SK-N-SH (cell line): ENCODE measurements at regions not wholly inside any gene's neighbourhood (a gene's known extent, or its start where the extent isn't known, plus 50 kb on each side); places are given as distances from the start of the nearest gene placed in this dataset.

Experiments
- CTCF ChIA-PET: fragments of 300-600, 350-600 bp; formaldehyde crosslinking; extraction: SDS; loops from one replicate; lab custom pipeline; 2021; lab: Yijun Ruan, JAX
- POLR2A ChIA-PET: fragments of 350-600 bp; sonication (Branson Sonifier 250); formaldehyde crosslinking; extraction: SDS; loops from one replicate; lab custom pipeline; 2020; ENCODE audit warnings: antibody characterized with exemption, inconsistent platforms; lab: Yijun Ruan, JAX
- DNase-seq: peaks from one replicate; pipeline ENCODE4 v3.0.0; 2012
- H2AFZ ChIP-seq: fragments of 200-600 bp; sonication (generic); 2 replicates; pipeline ENCODE4 v1.8.1; 2016; ENCODE audit warnings: antibody characterized with exemption, mild to moderate bottlenecking, low read depth
- H3F3A ChIP-seq: fragments of 200-600 bp; sonication (generic); replicated peaks from 2 replicates; pipeline ENCODE3; 2016; ENCODE audit warnings: antibody characterized with exemption, mild to moderate bottlenecking; ENCODE audit not compliant: insufficient read depth
- H3K27ac ChIP-seq, 2 experiments: fragments of 200-500 bp in 1 of 2; fragments of 200-600 bp in 1 of 2; sonication (Bioruptor generic) in 1 of 2; sonication (generic), shearing (Covaris generic) in 1 of 2; 2 replicates each; pipeline versions ENCODE4 v1.5.1 to v1.6.1; 2014 to 2016; ENCODE audit warnings: low read depth in 2 of 2, inconsistent platforms in 1 of 2, low read length in 1 of 2, mild to moderate bottlenecking in 1 of 2, mixed read lengths in 1 of 2
- H3K27me3 ChIP-seq: fragments of 200-600 bp; sonication (generic), shearing (Covaris generic); 2 replicates; pipeline ENCODE4 v1.6.1; 2016; ENCODE audit warnings: mixed run types; ENCODE audit not compliant: insufficient read depth
- H3K36me3 ChIP-seq, 2 experiments: fragments of 200-500 bp in 1 of 2; fragments of 200-600 bp in 1 of 2; sonication (Bioruptor generic) in 1 of 2; sonication (generic) in 1 of 2; replicated peaks in 1 of 2; 2 replicates each; pipeline versions ENCODE3 to v1.5.1; 2014 to 2016; ENCODE audit warnings: low read length in 1 of 2, mild to moderate bottlenecking in 1 of 2; ENCODE audit not compliant: insufficient read depth in 2 of 2, control insufficient read depth in 1 of 2
- H3K4me1 ChIP-seq, 2 experiments: fragments of 200-500 bp in 1 of 2; fragments of 200-600 bp in 1 of 2; sonication (Bioruptor generic) in 1 of 2; sonication (generic), shearing (Covaris generic) in 1 of 2; 2 replicates each; pipeline versions ENCODE4 v1.5.1 to v1.6.1; 2014 to 2016; ENCODE audit warnings: low read depth in 1 of 2, low read length in 1 of 2, mixed run types in 1 of 2; ENCODE audit not compliant: insufficient read depth in 2 of 2, control insufficient read depth in 1 of 2
- H3K4me2 ChIP-seq: fragments of 200-600 bp; sonication (generic), shearing (Covaris generic); 2 replicates; pipeline ENCODE4 v1.6.1; 2017; ENCODE audit warnings: mixed run types
- H3K4me3 ChIP-seq, 2 experiments: fragments of 200-500 bp in 1 of 2; fragments of 200-600 bp in 1 of 2; sonication (Bioruptor generic) in 1 of 2; sonication (generic), shearing (Covaris generic) in 1 of 2; 2 replicates each; pipeline versions ENCODE4 v1.5.1 to v1.8.1; 2014 to 2016; ENCODE audit warnings: low read depth in 2 of 2, inconsistent platforms in 1 of 2, low read length in 1 of 2, mild to moderate bottlenecking in 1 of 2, mixed read lengths in 1 of 2, moderate library complexity in 1 of 2
- H3K79me2 ChIP-seq: fragments of 200-600 bp; sonication (generic); 2 replicates; pipeline ENCODE4 v1.8.1; 2017; ENCODE audit warnings: mild to moderate bottlenecking; ENCODE audit not compliant: insufficient read depth
- H3K9ac ChIP-seq: fragments of 200-600 bp; sonication (generic); 2 replicates; pipeline ENCODE4 v1.6.1; 2017; ENCODE audit warnings: mixed run types
- H3K9me2 ChIP-seq: fragments of 200-600 bp; sonication (generic); 2 replicates; pipeline ENCODE4 v1.6.1; 2017; ENCODE audit warnings: mixed run types
- H3K9me3 ChIP-seq: fragments of 200-600 bp; sonication (generic); 2 replicates; pipeline ENCODE4 v1.6.1; 2017; ENCODE audit warnings: mixed run types, mild to moderate bottlenecking, moderate library complexity
- H4K20me1 ChIP-seq: fragments of 200-600 bp; sonication (generic); 2 replicates; pipeline ENCODE4 v1.6.1; 2017; ENCODE audit warnings: mild to moderate bottlenecking, mixed run types; ENCODE audit not compliant: insufficient read depth
- EP300 ChIP-seq, 2 experiments: IDR thresholded peaks; 2 replicates each; pipeline versions ENCODE4 v1.4.0 to v1.6.1; 2012; ENCODE audit warnings: borderline replicate concordance in 1 of 2, low read depth in 1 of 2, low read length in 1 of 2
- EZH2phosphoT487 ChIP-seq: fragments of 200-600 bp; sonication (generic); IDR thresholded peaks from 2 replicates; pipeline ENCODE4 v1.6.1; 2017; ENCODE audit warnings: low read depth, mixed run types, mild to moderate bottlenecking, antibody characterized with exemption, moderate library complexity, borderline replicate concordance
- FOXJ3 ChIP-seq: sonication (generic); formaldehyde crosslinking; IDR thresholded peaks from 2 replicates; pipeline ENCODE4 v1.5.1; 2020; ENCODE audit warnings: mild to moderate bottlenecking, missing genetic modification reagents
- FOXM1 ChIP-seq: IDR thresholded peaks from 2 replicates; pipeline ENCODE4 v1.4.0; 2012; ENCODE audit warnings: low read depth, mild to moderate bottlenecking
- GATA2 ChIP-seq: sonication (generic); formaldehyde crosslinking; IDR thresholded peaks from 2 replicates; pipeline ENCODE4 v1.5.0; 2020; ENCODE audit warnings: mild to moderate bottlenecking, missing genetic modification reagents
- NFIC ChIP-seq: IDR thresholded peaks from 2 replicates; pipeline ENCODE4 v1.4.0; 2012; ENCODE audit warnings: borderline replicate concordance
- RAD21 ChIP-seq: IDR thresholded peaks from 2 replicates; pipeline ENCODE4 v1.6.1; 2012; ENCODE audit warnings: mild to moderate bottlenecking, low read length
- RCOR1 ChIP-seq: fragments of 150-350 bp; IDR thresholded peaks from 2 replicates; pipeline ENCODE4 v1.6.1; 2017; ENCODE audit warnings: antibody characterized with exemption, low read length
- RFX5 ChIP-seq: IDR thresholded peaks from 2 replicates; pipeline ENCODE4 v1.6.1; 2012; ENCODE audit warnings: mild to moderate bottlenecking, improper control_type of control experiment, low read length
- TAF1 ChIP-seq: IDR thresholded peaks from 2 replicates; pipeline ENCODE4 v1.6.1; 2012; ENCODE audit warnings: low read depth, mild to moderate bottlenecking, low read length, moderate library complexity, borderline replicate concordance
- YY1 ChIP-seq: IDR thresholded peaks from 2 replicates; pipeline ENCODE4 v1.4.0; 2012; ENCODE audit warnings: low read depth, mild to moderate bottlenecking
- WGBS: methylation state at CpG from one replicate; pipeline ENCODE4 v1.1.6; 2017; ENCODE audit warnings: low lambda C conversion rate; 5-methylcytosine and 5-hydroxymethylcytosine counted together
- TF ChIP-seq, protein P1 (sequence below): IDR thresholded peaks from 2 replicates; pipeline ENCODE4; 2012
- TF ChIP-seq, protein P2 (sequence below): fragments of 150-350 bp; IDR thresholded peaks from 2 replicates; pipeline ENCODE4 v1.6.1; 2017; ENCODE audit warnings: antibody characterized with exemption, low read length, low read depth, borderline replicate concordance
- TF ChIP-seq, protein P3 (sequence below): IDR thresholded peaks from 2 replicates; pipeline ENCODE4 v1.6.1; 2012; ENCODE audit warnings: mild to moderate bottlenecking, low read depth, low read length, moderate library complexity
- TF ChIP-seq, protein P4 (sequence below): fragments of 200-600 bp; sonication (generic); IDR thresholded peaks from 2 replicates; pipeline ENCODE4 v1.6.1; 2017; ENCODE audit warnings: antibody characterized with exemption, mild to moderate bottlenecking, moderate library complexity

- H3K4me1 ChIP-seq: no peaks in the 10 kb centered on the region
- no peaks in the 10 kb centered on the region for H3K79me2 ChIP-seq
- no peak overlapping the region for H3K27ac ChIP-seq
- no peak overlapping the region for H2AFZ ChIP-seq
- ChIA-PET POLR2A (no interaction called here), CTCF (no interaction called here)
- no peaks in the 10 kb centered on the region for H3K9me2 ChIP-seq
- no peak for TF ChIP-seq RAD21
- TF ChIP-seq RCOR1: no peak
- no peak for TF ChIP-seq TAF1
- TF ChIP-seq, protein P1, sequence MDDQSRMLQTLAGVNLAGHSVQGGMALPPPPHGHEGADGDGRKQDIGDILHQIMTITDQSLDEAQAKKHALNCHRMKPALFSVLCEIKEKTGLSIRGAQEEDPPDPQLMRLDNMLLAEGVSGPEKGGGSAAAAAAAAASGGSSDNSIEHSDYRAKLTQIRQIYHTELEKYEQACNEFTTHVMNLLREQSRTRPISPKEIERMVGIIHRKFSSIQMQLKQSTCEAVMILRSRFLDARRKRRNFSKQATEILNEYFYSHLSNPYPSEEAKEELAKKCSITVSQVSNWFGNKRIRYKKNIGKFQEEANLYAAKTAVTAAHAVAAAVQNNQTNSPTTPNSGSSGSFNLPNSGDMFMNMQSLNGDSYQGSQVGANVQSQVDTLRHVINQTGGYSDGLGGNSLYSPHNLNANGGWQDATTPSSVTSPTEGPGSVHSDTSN: no peak
- TF ChIP-seq NFIC: no peak
- no peak for TF ChIP-seq GATA2 (CRISPR knock-in tag)
- TF ChIP-seq FOXM1: no peak
- TF ChIP-seq FOXJ3 (CRISPR knock-in tag): no peak
- no peak for TF ChIP-seq RFX5
- no peak for TF ChIP-seq YY1
- TF ChIP-seq, protein P2, sequence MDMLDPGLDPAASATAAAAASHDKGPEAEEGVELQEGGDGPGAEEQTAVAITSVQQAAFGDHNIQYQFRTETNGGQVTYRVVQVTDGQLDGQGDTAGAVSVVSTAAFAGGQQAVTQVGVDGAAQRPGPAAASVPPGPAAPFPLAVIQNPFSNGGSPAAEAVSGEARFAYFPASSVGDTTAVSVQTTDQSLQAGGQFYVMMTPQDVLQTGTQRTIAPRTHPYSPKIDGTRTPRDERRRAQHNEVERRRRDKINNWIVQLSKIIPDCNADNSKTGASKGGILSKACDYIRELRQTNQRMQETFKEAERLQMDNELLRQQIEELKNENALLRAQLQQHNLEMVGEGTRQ: no peak
- no peak for TF ChIP-seq EZH2phosphoT487
- TF ChIP-seq, protein P3, sequence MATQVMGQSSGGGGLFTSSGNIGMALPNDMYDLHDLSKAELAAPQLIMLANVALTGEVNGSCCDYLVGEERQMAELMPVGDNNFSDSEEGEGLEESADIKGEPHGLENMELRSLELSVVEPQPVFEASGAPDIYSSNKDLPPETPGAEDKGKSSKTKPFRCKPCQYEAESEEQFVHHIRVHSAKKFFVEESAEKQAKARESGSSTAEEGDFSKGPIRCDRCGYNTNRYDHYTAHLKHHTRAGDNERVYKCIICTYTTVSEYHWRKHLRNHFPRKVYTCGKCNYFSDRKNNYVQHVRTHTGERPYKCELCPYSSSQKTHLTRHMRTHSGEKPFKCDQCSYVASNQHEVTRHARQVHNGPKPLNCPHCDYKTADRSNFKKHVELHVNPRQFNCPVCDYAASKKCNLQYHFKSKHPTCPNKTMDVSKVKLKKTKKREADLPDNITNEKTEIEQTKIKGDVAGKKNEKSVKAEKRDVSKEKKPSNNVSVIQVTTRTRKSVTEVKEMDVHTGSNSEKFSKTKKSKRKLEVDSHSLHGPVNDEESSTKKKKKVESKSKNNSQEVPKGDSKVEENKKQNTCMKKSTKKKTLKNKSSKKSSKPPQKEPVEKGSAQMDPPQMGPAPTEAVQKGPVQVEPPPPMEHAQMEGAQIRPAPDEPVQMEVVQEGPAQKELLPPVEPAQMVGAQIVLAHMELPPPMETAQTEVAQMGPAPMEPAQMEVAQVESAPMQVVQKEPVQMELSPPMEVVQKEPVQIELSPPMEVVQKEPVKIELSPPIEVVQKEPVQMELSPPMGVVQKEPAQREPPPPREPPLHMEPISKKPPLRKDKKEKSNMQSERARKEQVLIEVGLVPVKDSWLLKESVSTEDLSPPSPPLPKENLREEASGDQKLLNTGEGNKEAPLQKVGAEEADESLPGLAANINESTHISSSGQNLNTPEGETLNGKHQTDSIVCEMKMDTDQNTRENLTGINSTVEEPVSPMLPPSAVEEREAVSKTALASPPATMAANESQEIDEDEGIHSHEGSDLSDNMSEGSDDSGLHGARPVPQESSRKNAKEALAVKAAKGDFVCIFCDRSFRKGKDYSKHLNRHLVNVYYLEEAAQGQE: no peak
- TF ChIP-seq, protein P4, sequence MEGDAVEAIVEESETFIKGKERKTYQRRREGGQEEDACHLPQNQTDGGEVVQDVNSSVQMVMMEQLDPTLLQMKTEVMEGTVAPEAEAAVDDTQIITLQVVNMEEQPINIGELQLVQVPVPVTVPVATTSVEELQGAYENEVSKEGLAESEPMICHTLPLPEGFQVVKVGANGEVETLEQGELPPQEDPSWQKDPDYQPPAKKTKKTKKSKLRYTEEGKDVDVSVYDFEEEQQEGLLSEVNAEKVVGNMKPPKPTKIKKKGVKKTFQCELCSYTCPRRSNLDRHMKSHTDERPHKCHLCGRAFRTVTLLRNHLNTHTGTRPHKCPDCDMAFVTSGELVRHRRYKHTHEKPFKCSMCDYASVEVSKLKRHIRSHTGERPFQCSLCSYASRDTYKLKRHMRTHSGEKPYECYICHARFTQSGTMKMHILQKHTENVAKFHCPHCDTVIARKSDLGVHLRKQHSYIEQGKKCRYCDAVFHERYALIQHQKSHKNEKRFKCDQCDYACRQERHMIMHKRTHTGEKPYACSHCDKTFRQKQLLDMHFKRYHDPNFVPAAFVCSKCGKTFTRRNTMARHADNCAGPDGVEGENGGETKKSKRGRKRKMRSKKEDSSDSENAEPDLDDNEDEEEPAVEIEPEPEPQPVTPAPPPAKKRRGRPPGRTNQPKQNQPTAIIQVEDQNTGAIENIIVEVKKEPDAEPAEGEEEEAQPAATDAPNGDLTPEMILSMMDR: no peak
- TF ChIP-seq EP300 (IDR thresholded peaks at IDR 0.05; ENCODE audit: borderline replicate concordance in 1 of 2, low read depth in 1 of 2, low read length in 1 of 2): no peak
- no peaks in the 10 kb centered on the region for H3F3A ChIP-seq
- 54% methylated on average over 7 of the region's 7 CpGs for WGBS
- no peak for DNase-seq
- H3K36me3 ChIP-seq: no peaks in the 10 kb centered on the region
- no peak overlapping the region for H3K4me2 ChIP-seq
- H4K20me1 ChIP-seq: no peaks in the 10 kb centered on the region
- H3K9ac ChIP-seq: no peak overlapping the region
- no peak overlapping the region for H3K4me3 ChIP-seq
- no peaks in the 10 kb centered on the region for H3K9me3 ChIP-seq
- H3K27me3 ChIP-seq: no peaks in the 10 kb centered on the region
Observed at GRCh38 chr6:67897998-67898607, 737.0 kb upstream of the ADGRB3 start.
